IPS-NIHi11 (cell line): ENCODE measurements at regions not wholly inside any gene's neighbourhood (a gene's known extent, or its start where the extent isn't known, plus 50 kb on each side); places are given as distances from the start of the nearest gene placed in this dataset.

Source experiments
- DNase-seq: peaks from one replicate; pipeline ENCODE4 v3.0.0; 2012; ENCODE audit warnings: mixed read lengths, low spot score

- DNase-seq: no peak
These were observed 565.8 kb upstream of the DPPA4 start for GRCh38 chr3:109903100-109903499.

- DNase-seq: no peak
These were observed 573.4 kb upstream of the DPPA4 start for GRCh38 chr3:109910772-109911171.

DNA sequence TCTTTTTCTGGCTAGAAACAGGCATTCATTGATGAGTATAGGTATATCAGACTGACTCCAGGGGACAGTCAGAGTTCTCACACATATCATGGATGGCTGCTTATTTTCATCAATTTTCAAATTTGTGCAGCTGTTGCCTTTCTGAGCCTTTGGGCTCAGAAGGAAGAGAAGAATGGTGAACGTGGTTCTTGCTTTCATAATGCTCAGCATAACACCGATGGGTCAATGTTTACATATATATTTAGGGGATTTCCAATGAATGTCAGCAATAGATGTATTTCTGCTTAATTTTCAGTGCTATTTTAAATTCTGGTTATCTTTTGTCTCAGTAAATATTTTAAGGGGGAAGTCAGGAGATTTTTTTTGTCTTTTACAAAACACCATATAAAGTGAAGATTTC lies 581.4 kb upstream of the DPPA4 start:
- DNase-seq: no peak

DNA sequence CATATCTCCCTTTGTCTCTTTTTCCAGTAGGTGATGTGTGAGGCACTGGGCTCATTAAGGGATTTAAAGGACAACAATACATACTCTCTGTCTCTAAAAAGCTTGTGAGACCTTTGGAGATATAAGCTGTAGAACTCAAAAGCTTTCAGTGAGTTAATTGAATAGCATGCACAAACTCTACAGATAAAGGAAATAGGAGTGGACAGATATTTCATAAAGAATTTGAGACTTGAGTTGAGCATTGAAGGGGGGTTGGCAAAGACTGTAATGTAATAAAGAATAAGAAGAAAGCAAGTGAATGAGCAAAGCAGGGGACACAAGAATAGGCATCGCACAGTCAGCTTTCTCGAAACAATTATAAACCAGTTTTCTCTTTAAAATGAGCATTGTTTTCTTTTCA lies 583.4 kb upstream of the DPPA4 start:
- no peak for DNase-seq

DNA sequence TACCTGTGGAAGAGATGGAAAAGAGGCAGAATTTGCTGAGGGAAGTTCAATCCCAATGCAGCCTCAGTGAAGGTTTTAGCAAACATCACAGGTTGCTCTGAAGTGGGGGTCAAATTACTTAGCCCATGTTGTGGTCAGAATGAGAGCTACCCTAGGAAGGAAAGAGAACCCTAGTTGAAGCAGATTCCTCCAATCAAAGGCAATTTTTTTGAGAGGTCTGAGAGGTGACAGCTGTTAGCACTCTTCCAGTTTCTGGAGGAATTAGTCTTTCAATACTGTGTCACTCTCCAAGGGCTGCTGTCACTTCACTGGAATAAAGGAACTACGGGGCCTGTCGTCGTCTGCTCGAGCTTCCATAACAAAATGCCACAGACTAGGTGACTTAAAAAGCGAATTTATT lies 584.2 kb upstream of the DPPA4 start:
- DNase-seq: no peak

DNA sequence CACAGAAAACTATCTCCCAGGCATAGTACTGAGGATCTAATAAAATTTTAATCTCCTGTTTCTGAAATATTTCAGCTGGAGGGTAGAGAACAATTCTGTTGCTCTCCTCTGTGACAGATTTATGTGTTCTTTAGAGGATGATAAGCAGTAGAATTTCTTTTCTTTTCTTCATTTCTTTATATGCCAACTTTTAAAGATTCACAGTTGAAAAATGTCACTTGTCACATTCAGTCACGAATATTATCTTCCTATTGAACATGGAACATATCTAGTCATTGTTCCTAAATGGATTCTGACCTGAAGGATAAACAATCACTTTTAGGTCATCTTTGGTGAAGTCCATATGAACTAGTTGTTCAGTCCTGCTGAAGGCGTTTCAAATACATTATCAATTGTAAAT lies 585.5 kb upstream of the DPPA4 start:
- no peak for DNase-seq

DNA sequence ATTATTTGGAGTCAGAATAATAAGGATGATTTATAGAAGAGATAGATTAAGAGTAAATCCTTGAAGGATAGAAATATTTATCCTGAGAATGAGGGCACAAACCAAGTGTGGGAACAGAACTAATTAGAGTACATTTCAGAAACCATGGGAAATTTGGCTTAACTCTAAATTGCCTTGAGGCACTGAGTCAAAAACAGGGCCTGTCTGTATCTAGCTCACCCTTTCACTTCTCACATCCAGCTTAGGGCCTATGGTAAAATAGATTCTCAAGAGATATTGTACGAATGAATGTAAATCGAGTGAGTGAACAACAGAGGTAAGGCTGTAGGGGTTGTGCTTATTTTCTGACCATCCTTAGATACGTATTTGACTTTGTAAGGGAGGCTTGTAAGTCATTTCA lies 586.1 kb upstream of the DPPA4 start:
- no peak for DNase-seq

GRCh38 chr3:109924196-109924595 lies 586.9 kb upstream of the DPPA4 start:
- DNase-seq: no peak

DNA sequence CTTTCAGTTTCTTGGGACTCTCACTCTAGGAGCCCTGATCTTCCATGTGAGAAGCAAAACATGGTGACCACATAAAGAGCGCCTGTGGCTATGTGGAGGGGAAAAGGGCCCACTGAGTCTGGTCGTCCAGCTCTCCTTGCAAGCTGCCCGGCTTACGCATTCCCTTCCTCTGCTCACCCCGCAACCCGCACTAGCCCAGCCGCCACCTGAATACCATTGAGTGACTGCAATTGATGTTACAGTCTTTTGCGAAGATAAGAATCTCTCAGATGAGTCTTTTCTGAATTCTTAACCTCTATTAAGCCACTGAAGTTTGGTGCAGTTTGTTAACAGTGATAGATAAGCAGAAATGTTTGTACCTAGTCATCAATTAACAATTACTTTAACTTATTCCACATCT lies 589.0 kb upstream of the DPPA4 start:
- DNase-seq: no peak

- peak; percentile 24 for DNase-seq
These were observed 589.8 kb upstream of the DPPA4 start for GRCh38 chr3:109927161-109927560.

DNA sequence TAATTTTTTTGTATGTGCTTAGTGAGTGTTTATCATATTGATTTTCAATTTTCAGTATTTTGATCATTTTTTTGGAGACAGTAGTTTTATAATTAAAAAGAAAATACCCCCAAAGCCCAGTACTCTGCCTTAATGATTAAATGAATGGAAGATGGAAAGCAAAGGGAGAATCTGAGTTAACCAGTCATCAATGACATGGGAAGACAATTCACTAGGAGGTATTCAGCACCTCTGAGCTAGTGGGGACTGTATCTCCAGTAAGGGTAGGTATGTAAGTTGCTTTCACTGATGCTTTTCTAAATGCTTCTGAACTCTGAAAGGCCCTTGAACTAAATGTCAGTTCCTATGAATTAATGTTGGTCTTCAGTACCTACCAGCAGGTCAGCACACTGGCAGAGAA lies 590.4 kb upstream of the DPPA4 start:
- DNase-seq: no peak

- DNase-seq: no peak
These were observed 593.2 kb upstream of the DPPA4 start for GRCh38 chr3:109930582-109930981.

DNA sequence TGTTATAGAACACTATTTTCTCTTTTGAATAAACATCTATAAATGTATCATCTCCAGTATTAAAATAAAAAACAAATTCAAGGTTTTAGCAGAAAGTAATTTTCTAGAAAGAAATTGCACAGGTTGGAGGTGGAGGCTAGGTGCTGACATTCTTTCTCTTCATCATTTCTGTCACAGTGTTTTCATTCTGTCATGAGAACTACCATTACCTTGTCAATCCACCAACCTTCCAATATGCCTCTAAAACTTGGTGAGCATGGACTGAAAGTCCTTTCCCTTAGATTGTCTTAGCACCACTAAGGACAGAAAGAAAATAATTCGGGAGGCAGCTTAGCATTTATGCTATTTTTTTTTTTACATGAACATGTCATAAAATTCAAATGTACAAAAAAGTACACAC lies 596.2 kb upstream of the DPPA4 start:
- no peak for DNase-seq

DNA sequence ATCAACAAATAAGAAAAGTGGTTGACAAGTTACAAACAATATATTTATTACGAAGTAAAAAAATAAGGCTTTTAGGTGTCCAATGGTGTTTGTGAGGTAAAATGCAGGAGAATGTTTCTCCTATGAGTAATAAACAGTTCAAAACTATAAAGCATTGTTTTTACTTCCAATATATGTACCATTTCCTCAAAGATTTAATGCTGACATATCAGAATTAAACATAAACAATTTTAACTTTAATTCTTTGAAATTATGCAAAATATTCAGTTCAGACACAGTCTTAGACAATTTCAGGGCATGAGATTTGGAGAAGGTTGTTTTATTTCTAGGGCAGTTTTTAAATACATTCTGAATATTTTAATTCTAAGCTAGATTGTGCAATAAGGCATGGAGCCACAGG lies 602.5 kb upstream of the DPPA4 start:
- no peak for DNase-seq

GRCh38 chr3:109943181-109943580 lies 605.8 kb upstream of the DPPA4 start:
- DNase-seq: no peak

DNA sequence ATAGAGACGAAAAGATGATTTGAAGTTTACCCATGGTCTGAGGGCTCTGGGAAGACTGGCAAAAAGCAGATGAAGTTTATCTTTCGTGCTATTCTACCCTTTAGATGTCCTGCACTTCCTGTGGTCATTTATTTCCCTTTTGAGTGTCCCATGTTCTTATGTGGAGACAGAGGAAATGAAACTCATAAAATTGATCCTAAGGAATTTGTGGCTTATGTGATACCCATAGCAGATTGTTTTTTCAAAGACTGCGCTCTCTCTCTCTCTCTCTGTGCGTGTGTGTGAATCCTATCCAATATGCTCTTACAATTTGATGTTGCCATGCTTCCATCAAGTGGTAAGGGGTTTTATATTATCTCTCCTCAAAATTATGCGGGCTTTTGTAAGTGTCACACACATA lies 607.5 kb upstream of the DPPA4 start:
- DNase-seq: no peak

DNA sequence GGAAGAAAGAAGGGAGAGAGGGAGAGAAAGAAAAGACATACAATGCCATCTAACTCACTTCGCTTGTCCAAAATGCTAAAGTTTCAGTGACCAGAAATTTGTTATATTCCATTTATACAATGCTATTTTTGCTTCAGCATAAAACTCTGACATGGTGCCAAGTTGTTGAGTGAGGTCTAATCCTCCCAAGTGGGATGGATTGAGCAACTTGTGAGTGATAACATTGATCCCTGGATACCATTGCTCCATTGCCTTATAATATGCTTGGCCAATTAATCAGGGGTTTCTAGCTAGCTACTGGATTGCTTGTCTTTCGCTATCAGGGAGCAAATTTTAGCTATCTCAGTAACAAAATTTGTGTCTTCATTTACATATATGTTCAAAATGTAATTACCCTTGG lies 615.6 kb upstream of the DPPA4 start:
- DNase-seq: no peak

DNA sequence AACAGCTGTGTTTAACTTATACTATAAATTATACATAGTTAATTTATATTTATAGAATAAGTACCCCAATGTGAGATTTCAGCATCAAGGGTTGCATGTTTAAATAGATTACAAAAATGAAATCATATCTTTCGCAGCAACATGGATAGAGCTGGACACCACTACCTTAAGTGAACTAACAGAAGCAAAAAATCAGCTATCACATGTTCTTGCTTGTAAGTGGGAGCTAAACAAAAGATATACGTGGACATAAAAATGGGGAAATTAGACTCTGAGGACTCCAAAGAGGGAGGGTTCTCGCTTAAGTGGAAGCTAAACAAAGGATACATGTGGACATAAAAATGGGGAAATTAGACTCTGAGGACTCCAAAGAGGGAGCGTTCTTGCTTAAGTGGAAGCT lies 626.5 kb upstream of the DPPA4 start:
- no peak for DNase-seq

DNA sequence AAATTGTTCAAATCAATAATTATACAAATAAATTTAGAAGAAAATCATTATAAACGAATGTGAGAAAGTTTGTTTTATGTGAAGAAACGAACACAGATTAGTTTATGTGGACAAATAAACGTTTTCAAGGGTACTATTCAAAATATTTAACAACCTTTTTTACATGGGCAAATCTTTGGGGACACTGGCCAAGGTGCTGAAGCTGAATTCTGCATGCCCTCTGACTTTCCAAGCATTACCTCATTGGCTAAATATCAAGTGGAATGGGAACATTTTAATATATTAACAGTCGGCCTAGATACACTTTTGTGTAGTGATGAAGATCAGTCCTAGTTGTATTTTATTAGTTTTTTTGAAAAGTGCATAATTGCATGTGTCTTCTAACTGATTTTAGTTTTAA lies 636.4 kb upstream of the DPPA4 start:
- DNase-seq: peak; percentile 26

GRCh38 chr3:109977897-109978296 lies 640.6 kb upstream of the DPPA4 start:
- DNase-seq: no peak

GRCh38 chr3:109982201-109982600 lies 644.9 kb upstream of the DPPA4 start:
- DNase-seq: no peak

DNA sequence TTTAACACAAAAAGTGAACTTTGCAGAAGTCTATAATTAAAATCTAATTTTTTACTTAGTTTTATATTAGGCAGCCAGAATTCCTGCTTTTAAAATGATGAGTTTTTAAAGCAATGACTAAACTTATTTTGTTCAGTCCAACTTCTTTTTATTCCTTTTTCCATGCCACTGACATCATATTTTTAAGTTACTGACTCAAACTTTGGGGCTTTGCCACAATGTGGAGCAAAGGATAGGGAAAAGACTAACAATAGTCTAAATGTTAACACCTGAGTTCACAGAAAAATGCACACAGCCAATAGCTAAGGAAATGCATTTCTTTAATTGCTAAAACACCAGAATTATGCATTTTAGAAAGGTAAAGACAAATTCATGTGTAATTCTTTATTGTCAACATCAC lies 647.6 kb upstream of the DPPA4 start:
- DNase-seq: no peak

GRCh38 chr3:109985943-109986555 lies 648.7 kb upstream of the DPPA4 start:
- DNase-seq: no peak

DNA sequence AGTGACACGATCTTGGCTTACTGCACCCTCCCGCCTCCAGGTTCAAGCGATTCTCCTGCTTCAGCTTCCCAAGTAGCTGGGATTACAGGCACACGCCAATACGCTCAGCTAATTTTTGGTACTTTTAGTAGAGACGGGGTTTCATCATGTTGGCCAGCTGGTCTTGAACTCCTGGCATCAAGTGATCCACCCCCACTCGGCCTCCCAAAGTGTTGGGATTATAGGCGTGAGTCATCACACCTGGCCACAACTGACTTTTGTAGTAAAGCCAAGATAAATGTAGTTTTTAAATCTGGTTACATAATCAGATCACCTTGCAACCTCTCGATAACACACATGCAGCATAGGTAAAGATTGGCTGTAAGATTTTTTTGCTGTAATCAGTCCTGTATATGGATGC lies 657.5 kb upstream of the DPPA4 start:
- no peak for DNase-seq

DNA sequence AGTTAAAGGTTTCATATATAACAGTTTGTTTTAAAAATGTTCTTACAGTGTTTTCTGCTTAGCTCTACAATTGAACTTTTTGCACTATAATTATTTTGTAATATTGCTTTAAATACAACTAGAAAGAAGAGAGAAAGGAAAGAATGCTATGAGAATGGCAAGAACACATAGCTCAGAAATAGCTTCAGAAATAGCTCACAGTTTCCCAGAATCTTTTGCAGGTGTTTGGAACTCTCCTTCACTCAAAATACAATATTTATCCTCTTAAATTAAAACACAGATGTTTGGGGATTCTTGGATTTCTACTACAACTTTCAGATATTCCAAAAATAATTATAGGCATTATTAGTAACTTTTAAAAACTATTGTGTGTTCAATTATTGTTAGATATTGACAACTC lies 658.0 kb upstream of the DPPA4 start:
- no peak for DNase-seq
